MM.1S (cell line): ENCODE measurements at regions not wholly inside any gene's neighbourhood (a gene's known extent, or its start where the extent isn't known, plus 50 kb on each side); places are given as distances from the start of the nearest gene placed in this dataset.

Source experiments
- EZH2 ChIP-seq: fragments of 300-600 bp; sonication (generic); optimal IDR thresholded peaks from 2 replicates; pipeline ENCODE3; 2017; ENCODE audit warnings: low read depth, mild to moderate bottlenecking, antibody characterized with exemption, low read length, mixed read lengths
- TF ChIP-seq, protein P1 (sequence below): fragments of 300-600 bp; sonication (generic); IDR thresholded peaks from 2 replicates; pipeline ENCODE4 v1.5.1; 2016; ENCODE audit warnings: antibody characterized with exemption, low read length, mixed read lengths

DNA sequence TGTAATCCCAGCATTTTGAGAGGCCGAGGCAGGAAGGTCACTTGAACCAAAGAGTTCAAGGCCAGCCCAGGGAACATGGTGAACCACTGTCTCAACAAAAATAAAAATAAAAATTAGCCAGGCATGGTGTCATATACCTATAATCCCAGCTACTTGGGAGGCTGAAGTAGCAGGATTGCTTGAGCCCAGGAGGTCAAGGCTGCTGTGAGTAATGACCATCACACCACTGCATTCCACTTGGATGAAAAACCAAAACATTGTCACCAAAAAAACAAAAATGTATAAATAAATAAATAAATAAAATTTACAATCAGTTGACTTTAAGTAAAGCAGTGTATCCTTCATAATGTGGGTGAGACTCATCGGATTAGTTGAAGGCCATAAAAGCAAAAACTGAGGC lies 541.4 kb downstream of the CSNK1G3 start:
- TF ChIP-seq, protein P1, sequence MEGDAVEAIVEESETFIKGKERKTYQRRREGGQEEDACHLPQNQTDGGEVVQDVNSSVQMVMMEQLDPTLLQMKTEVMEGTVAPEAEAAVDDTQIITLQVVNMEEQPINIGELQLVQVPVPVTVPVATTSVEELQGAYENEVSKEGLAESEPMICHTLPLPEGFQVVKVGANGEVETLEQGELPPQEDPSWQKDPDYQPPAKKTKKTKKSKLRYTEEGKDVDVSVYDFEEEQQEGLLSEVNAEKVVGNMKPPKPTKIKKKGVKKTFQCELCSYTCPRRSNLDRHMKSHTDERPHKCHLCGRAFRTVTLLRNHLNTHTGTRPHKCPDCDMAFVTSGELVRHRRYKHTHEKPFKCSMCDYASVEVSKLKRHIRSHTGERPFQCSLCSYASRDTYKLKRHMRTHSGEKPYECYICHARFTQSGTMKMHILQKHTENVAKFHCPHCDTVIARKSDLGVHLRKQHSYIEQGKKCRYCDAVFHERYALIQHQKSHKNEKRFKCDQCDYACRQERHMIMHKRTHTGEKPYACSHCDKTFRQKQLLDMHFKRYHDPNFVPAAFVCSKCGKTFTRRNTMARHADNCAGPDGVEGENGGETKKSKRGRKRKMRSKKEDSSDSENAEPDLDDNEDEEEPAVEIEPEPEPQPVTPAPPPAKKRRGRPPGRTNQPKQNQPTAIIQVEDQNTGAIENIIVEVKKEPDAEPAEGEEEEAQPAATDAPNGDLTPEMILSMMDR: no peak
- no peak for TF ChIP-seq EZH2
